K562 (cell line): ENCODE measurements at regions not wholly inside any gene's neighbourhood (a gene's known extent, or its start where the extent isn't known, plus 50 kb on each side); places are given as distances from the start of the nearest gene placed in this dataset.

Source experiments
- ATAC-seq: fragments of 200-7000 bp; cut with Tn5 transposase; 3 replicates; pipeline ENCODE4 v1.9.1; 2020; ENCODE audit warnings: moderate library complexity
- BruUV-seq: library from RNA; stranded (reverse); fragments of 400-500 nt; replicated peaks from 2 replicates; lab custom pipeline; 2021; lab: Mats Ljungman, UMichigan
- CTCF ChIA-PET: fragments of 300-600 bp; formaldehyde crosslinking; extraction: SDS; loops from one replicate; lab custom pipeline; 2021; ENCODE audit warnings: low intra/inter-chr PET ratio; lab: Yijun Ruan, JAX
- POLR2A ChIA-PET: fragments of 300-600, 350-650 bp; sonication (Branson Sonifier 250); formaldehyde crosslinking; extraction: SDS; loops from one replicate; lab custom pipeline; 2021; ENCODE audit warnings: antibody characterized with exemption, inconsistent platforms; lab: Yijun Ruan, JAX
- DNase-seq, 4 experiments: peaks; one replicate each; pipeline versions ENCODE4 v3.0.0 to v3.0.0-alpha.2; 2011 to 2018; ENCODE audit warnings: low spot score in 3 of 4, mixed read lengths in 3 of 4; ENCODE audit errors: extremely low read depth in 1 of 4
- FAIRE-seq: peaks from 2 replicates; lab custom pipeline; 2011; peaks lifted over from hg19 to GRCh38; lab: Jason Lieb, UNC
- H2AFZ ChIP-seq: 2 replicates; pipeline ENCODE4 v1.6.0; 2011; ENCODE audit warnings: low read depth, low read length, control low read depth, inconsistent platforms
- H3K27ac ChIP-seq: fragments of 200-600 bp; 3 replicates; pipeline ENCODE4 v1.8.0; 2011; ENCODE audit warnings: low read depth, mild to moderate bottlenecking, control low read depth, inconsistent platforms, low read length, moderate library complexity, mixed read lengths; ENCODE audit errors: extremely low read depth
- H3K27me3 ChIP-seq, 2 experiments: fragments of 300-600 bp in 1 of 2; 2 replicates in 1 of 2; 3 replicates in 1 of 2; pipeline versions ENCODE4 v1.6.0 to v1.8.0; 2011; ENCODE audit warnings: inconsistent platforms in 2 of 2, low read length in 2 of 2, mild to moderate bottlenecking in 1 of 2, mixed read lengths in 1 of 2, moderate library complexity in 1 of 2; ENCODE audit not compliant: control insufficient read depth in 2 of 2, insufficient read depth in 2 of 2
- H3K36me3 ChIP-seq: fragments of 300-600 bp; 3 replicates; pipeline ENCODE4 v1.8.0; 2011; ENCODE audit warnings: mild to moderate bottlenecking, low read length, inconsistent platforms; ENCODE audit not compliant: control insufficient read depth, insufficient read depth
- H3K4me1 ChIP-seq, 2 experiments: fragments of 200-600 bp in 1 of 2; replicated peaks in 1 of 2; 2 replicates in 1 of 2; 3 replicates in 1 of 2; pipeline versions ENCODE4 v1.5.1 to v1.8.0; 2011; ENCODE audit warnings: inconsistent platforms in 2 of 2, low read length in 2 of 2, mild to moderate bottlenecking in 1 of 2, mixed read lengths in 1 of 2, moderate library complexity in 1 of 2; ENCODE audit not compliant: control insufficient read depth in 2 of 2, insufficient read depth in 2 of 2
- H3K4me2 ChIP-seq: 2 replicates; pipeline ENCODE4 v1.6.1; 2011; ENCODE audit warnings: low read length, control low read depth, inconsistent platforms, mixed read lengths; ENCODE audit not compliant: insufficient read depth
- H3K4me3 ChIP-seq: fragments of 200-600 bp; sonication (generic), shearing (Covaris generic); 2 replicates; pipeline ENCODE4 v1.5.1; 2016; ENCODE audit warnings: control low read depth, inconsistent platforms
- H3K79me2 ChIP-seq: fragments of 200-600 bp; 3 replicates; pipeline ENCODE4 v1.8.0; 2011; ENCODE audit warnings: low read length, inconsistent platforms; ENCODE audit not compliant: control insufficient read depth, insufficient read depth
- H3K9ac ChIP-seq, 2 experiments: 2 replicates each; pipeline versions ENCODE4 v1.6.0 to v1.6.1; 2011; ENCODE audit warnings: low read depth in 2 of 2, low read length in 2 of 2, control low read depth in 1 of 2, inconsistent platforms in 1 of 2, mild to moderate bottlenecking in 1 of 2, mixed read lengths in 1 of 2; ENCODE audit not compliant: insufficient read depth in 1 of 2
- H3K9me1 ChIP-seq: one replicate; pipeline ENCODE4 v1.6.0; 2011; ENCODE audit warnings: inconsistent platforms, mild to moderate bottlenecking, low read length, moderate library complexity; ENCODE audit not compliant: control insufficient read depth, insufficient read depth
- H3K9me3 ChIP-seq: replicated peaks from 2 replicates; pipeline ENCODE4 v1.5.1; 2011; ENCODE audit warnings: low read depth, low read length, inconsistent platforms; ENCODE audit not compliant: control insufficient read depth, insufficient read depth
- H4K20me1 ChIP-seq: replicated peaks from 2 replicates; pipeline ENCODE4 v1.6.1; 2011; ENCODE audit warnings: low read length, inconsistent platforms, mixed read lengths; ENCODE audit not compliant: control insufficient read depth, insufficient read depth
- ARID3A ChIP-seq: IDR thresholded peaks from 2 replicates; pipeline ENCODE4 v1.6.1; 2012; ENCODE audit warnings: low read depth, low read length, improper control_type of control experiment, borderline replicate concordance
- CSDE1 ChIP-seq, 2 experiments: fragments of 450-650 bp; IDR thresholded peaks; 2 replicates each; pipeline ENCODE4 v1.6.1; 2016; ENCODE audit warnings: mild to moderate bottlenecking in 1 of 2
- LEF1 ChIP-seq: fragments of 450-650 bp; IDR thresholded peaks from 2 replicates; pipeline ENCODE4 v1.6.1; 2016; ENCODE audit warnings: mild to moderate bottlenecking
- NRF1 ChIP-seq, 2 experiments: fragments of 450-650 bp; IDR thresholded peaks in 1 of 2; conservative IDR thresholded peaks in 1 of 2; 2 replicates each; pipeline ENCODE4 v1.6.1; 2014; ENCODE audit warnings: mild to moderate bottlenecking in 2 of 2
- PHF8 ChIP-seq: fragments of 200-600 bp; sonication (generic); IDR thresholded peaks from 2 replicates; pipeline ENCODE4 v1.6.1; 2012; ENCODE audit warnings: mixed run types, mild to moderate bottlenecking, inconsistent platforms, low read length, moderate library complexity, borderline replicate concordance
- RBBP5 ChIP-seq: fragments of 200-600 bp; sonication (generic); IDR thresholded peaks from 2 replicates; pipeline ENCODE4 v1.6.1; 2012; ENCODE audit warnings: borderline replicate concordance, mild to moderate bottlenecking, low read length, control low read depth, inconsistent platforms; ENCODE audit not compliant: insufficient read depth, poor library complexity, severe bottlenecking
- SIN3B ChIP-seq: fragments of 450-650 bp; IDR thresholded peaks from 2 replicates; pipeline ENCODE4 v1.6.1; 2017; ENCODE audit warnings: low read depth, mild to moderate bottlenecking, moderate library complexity
- SIRT6 ChIP-seq: IDR thresholded peaks from one replicate; pipeline ENCODE4 v1.6.1; 2012; ENCODE audit warnings: low read depth, mild to moderate bottlenecking, control low read depth, inconsistent platforms, low read length, moderate library complexity
- ZNF175 ChIP-seq: fragments of 200-800 bp; sonication (Bioruptor generic); IDR thresholded peaks from 2 replicates; pipeline ENCODE4 v1.6.1; 2016; ENCODE audit warnings: low read depth, mild to moderate bottlenecking, missing genetic modification characterization, missing compliant biosample characterization
- WGBS: fragments of 100-300 bp; shearing (Covaris generic); methylation state at CpG from one replicate; pipeline ENCODE4 v1.1.6; 2016; ENCODE audit warnings: low coverage, mixed read lengths; ENCODE audit not compliant: insufficient coverage; ENCODE audit errors: missing lambda C conversion rate; 5-methylcytosine and 5-hydroxymethylcytosine counted together
- in situ Hi-C: fragments of 300-500 bp; cut with MboI; formaldehyde crosslinking; loops from 4 replicates; pipeline ENCODE4 v1.15.0; 2018; ENCODE audit warnings: inconsistent platforms, mixed read lengths
- intact Hi-C: fragments of 100-400 bp; cut with micrococcal nuclease; formaldehyde crosslinking; loops from 2 replicates; pipeline ENCODE4 v1.14.2; 2022
- TF ChIP-seq, protein P1 (sequence below): fragments of 450-650 bp; IDR thresholded peaks from 2 replicates; pipeline ENCODE4 v1.6.1; 2016; ENCODE audit warnings: mild to moderate bottlenecking, moderate library complexity

- H3K4me1 ChIP-seq = no peaks in the 10 kb centered on the region
- in situ Hi-C loops = no loop called here
- H3K9me3 ChIP-seq = no peaks in the 10 kb centered on the region
- no peaks in the 10 kb centered on the region for H4K20me1 ChIP-seq
- no TSS peak for BruUV-seq
- H3K79me2 ChIP-seq = no peaks in the 10 kb centered on the region
- H3K36me3 ChIP-seq = no peaks in the 10 kb centered on the region
- FAIRE-seq (no peak), ATAC-seq (no peak), DNase-seq (no peak)
- no peak overlapping the region for H3K9ac ChIP-seq
- H3K27ac ChIP-seq = no peak overlapping the region
- intact Hi-C loops = no loop called here
- no peak overlapping the region for H3K4me3 ChIP-seq
- H3K9me1 ChIP-seq = no peaks in the 10 kb centered on the region
- H3K27me3 ChIP-seq = no peaks in the 10 kb centered on the region
- H3K4me2 ChIP-seq = no peak overlapping the region
- 0% methylated on average over 2 of the region's 2 CpGs for WGBS
- ChIA-PET POLR2A (no interaction called here), CTCF (no interaction called here)
- no peak overlapping the region for H2AFZ ChIP-seq
- TF ChIP-seq ARID3A (no peak), SIRT6 (no peak), NRF1 (conservative IDR thresholded peaks at IDR 0.05 in 1 of 2, IDR thresholded peaks at IDR 0.05 in 1 of 2) (no peak), CSDE1 (IDR thresholded peaks at IDR 0.05) (no peak), RBBP5 (no peak), SIN3B (no peak), LEF1 (no peak), ZNF175 (CRISPR knock-in tag) (no peak), PHF8 (no peak)
- TF ChIP-seq, protein P1, sequence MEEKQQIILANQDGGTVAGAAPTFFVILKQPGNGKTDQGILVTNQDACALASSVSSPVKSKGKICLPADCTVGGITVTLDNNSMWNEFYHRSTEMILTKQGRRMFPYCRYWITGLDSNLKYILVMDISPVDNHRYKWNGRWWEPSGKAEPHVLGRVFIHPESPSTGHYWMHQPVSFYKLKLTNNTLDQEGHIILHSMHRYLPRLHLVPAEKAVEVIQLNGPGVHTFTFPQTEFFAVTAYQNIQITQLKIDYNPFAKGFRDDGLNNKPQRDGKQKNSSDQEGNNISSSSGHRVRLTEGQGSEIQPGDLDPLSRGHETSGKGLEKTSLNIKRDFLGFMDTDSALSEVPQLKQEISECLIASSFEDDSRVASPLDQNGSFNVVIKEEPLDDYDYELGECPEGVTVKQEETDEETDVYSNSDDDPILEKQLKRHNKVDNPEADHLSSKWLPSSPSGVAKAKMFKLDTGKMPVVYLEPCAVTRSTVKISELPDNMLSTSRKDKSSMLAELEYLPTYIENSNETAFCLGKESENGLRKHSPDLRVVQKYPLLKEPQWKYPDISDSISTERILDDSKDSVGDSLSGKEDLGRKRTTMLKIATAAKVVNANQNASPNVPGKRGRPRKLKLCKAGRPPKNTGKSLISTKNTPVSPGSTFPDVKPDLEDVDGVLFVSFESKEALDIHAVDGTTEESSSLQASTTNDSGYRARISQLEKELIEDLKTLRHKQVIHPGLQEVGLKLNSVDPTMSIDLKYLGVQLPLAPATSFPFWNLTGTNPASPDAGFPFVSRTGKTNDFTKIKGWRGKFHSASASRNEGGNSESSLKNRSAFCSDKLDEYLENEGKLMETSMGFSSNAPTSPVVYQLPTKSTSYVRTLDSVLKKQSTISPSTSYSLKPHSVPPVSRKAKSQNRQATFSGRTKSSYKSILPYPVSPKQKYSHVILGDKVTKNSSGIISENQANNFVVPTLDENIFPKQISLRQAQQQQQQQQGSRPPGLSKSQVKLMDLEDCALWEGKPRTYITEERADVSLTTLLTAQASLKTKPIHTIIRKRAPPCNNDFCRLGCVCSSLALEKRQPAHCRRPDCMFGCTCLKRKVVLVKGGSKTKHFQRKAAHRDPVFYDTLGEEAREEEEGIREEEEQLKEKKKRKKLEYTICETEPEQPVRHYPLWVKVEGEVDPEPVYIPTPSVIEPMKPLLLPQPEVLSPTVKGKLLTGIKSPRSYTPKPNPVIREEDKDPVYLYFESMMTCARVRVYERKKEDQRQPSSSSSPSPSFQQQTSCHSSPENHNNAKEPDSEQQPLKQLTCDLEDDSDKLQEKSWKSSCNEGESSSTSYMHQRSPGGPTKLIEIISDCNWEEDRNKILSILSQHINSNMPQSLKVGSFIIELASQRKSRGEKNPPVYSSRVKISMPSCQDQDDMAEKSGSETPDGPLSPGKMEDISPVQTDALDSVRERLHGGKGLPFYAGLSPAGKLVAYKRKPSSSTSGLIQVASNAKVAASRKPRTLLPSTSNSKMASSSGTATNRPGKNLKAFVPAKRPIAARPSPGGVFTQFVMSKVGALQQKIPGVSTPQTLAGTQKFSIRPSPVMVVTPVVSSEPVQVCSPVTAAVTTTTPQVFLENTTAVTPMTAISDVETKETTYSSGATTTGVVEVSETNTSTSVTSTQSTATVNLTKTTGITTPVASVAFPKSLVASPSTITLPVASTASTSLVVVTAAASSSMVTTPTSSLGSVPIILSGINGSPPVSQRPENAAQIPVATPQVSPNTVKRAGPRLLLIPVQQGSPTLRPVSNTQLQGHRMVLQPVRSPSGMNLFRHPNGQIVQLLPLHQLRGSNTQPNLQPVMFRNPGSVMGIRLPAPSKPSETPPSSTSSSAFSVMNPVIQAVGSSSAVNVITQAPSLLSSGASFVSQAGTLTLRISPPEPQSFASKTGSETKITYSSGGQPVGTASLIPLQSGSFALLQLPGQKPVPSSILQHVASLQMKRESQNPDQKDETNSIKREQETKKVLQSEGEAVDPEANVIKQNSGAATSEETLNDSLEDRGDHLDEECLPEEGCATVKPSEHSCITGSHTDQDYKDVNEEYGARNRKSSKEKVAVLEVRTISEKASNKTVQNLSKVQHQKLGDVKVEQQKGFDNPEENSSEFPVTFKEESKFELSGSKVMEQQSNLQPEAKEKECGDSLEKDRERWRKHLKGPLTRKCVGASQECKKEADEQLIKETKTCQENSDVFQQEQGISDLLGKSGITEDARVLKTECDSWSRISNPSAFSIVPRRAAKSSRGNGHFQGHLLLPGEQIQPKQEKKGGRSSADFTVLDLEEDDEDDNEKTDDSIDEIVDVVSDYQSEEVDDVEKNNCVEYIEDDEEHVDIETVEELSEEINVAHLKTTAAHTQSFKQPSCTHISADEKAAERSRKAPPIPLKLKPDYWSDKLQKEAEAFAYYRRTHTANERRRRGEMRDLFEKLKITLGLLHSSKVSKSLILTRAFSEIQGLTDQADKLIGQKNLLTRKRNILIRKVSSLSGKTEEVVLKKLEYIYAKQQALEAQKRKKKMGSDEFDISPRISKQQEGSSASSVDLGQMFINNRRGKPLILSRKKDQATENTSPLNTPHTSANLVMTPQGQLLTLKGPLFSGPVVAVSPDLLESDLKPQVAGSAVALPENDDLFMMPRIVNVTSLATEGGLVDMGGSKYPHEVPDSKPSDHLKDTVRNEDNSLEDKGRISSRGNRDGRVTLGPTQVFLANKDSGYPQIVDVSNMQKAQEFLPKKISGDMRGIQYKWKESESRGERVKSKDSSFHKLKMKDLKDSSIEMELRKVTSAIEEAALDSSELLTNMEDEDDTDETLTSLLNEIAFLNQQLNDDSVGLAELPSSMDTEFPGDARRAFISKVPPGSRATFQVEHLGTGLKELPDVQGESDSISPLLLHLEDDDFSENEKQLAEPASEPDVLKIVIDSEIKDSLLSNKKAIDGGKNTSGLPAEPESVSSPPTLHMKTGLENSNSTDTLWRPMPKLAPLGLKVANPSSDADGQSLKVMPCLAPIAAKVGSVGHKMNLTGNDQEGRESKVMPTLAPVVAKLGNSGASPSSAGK = no peak
Observed at GRCh38 chr3:99330281-99330680, 308.1 kb upstream of the COL8A1 start.
